ENCODE measurements at regions not wholly inside any gene's neighbourhood (a gene's known extent, or its start where the extent isn't known, plus 50 kb on each side); places are given as distances from the start of the nearest gene placed in this dataset.
"Not testable (repeated sequence)": the region's sequence is repeated elsewhere in the genome, so short reads cannot be mapped to it uniquely, and the experiment has no call there.

- no peak for DNase-seq (ENCODE audit: low read depth)
Observed at GRCh38 chr18:38301621-38302020, 736.0 kb upstream of the CELF4 start.

DNA sequence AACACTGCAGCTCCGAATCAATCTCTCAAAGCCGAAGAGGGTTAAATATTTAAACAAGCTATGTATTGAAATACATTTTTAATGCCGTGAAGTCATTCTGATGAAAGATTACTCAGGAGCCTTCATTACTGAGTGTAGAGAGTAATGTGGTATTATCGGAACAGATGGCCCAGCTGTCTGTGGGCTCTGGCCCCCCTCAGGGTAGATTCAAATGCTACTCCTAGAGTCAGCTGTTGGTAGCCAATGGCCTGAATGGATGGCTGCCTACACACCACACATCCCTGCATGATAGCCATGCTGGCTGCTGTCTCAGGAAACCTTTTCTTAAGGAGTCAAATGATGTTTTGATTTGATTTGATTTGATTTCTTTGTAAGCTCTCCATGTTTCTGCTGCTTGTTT lies 732.3 kb upstream of the CELF4 start:
- no peak for DNase-seq (ENCODE audit: low read depth)

GRCh38 chr18:38290229-38290628 lies 724.6 kb upstream of the CELF4 start:
- no peak for DNase-seq (ENCODE audit: low read depth)

DNA sequence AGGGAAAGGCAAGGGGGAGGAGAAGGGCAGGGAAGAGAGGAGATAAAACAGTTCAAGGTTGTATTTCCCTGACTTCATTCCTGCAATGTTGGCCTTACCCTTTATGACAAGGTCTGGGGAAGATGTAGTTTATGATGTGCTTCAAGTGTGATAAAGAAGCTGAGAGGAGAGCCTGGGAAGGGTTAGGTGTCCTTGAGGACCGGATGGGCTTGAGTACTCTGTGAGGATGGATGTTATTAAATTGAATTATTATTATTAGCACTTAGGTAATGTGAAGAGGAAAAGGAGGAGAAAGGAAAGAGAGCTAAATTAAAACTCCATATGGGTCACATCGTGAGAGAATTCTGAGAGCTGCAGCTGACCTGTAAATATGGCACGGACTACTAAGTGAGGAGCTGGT lies 719.4 kb upstream of the CELF4 start:
- no peak for DNase-seq (ENCODE audit: low read depth)

- DNase-seq (ENCODE audit: low read depth): no peak
Observed at GRCh38 chr18:38263066-38263465, 697.5 kb upstream of the CELF4 start.

- DNase-seq (ENCODE audit: low read depth): no peak
Observed at GRCh38 chr18:38262661-38263060, 697.1 kb upstream of the CELF4 start.

DNA sequence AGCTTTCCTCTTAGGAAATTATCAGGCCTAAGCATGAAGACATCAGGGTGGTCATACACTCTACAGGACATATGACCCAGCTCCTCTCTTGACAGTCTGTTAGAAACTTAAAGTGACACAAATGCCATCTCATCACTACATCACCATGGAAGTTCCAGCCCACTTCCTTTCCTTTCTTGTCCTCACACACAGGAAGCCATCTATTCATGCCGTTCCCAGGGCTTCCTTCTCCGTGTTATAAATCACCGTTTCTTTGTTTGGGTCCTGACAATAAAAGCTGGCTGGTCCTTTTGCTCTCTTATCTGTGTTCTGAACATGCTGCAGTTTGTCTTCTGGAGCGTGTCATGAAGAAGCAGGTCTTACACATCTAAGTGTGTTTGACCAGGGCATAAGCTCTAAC lies 692.1 kb upstream of the CELF4 start:
- DNase-seq (ENCODE audit: low read depth): no peak

- no peak for DNase-seq (ENCODE audit: low read depth)
Observed at GRCh38 chr18:38256366-38256765, 690.8 kb upstream of the CELF4 start.

DNA sequence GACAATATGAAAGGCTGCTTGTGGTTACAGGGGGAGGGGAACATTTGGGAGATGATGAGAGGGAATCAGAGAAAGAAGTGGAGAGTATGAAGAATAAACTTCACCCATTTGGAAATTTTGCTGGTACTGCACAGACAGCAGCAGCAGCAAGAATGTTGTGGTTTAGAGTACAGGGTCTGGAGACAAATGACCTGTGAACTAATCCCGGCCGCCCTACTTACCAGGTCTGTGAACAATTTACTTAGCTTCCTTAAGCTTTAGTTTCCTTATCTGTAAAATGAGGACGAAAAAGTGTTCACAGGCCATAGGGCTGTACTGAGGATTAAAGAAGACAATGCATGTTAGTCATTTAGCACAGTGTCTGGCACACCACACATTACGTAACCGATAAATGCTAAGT lies 685.4 kb upstream of the CELF4 start:
- DNase-seq (ENCODE audit: low read depth): no peak

DNA sequence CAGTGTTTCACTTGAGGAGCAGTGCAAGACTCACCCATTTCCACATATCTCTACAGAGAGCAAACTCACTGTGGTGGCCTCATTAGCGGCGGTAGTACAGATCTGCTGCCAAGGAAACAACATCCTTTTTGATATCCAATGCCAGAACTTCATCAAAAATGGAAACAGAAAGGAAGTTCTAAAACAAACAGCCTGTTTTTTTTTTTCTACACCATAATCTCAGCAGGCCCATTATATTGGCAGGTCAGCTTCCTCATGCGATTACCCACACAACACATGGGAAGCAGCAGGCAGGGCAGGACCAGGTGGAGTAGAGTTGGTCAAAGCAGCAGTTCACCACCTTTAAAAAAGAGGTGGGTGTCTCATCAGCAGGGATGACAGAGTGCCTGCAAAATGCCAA lies 678.9 kb upstream of the CELF4 start:
- no peak for DNase-seq (ENCODE audit: low read depth)

- no peak for DNase-seq (ENCODE audit: low read depth)
Observed at GRCh38 chr18:38243291-38243690, 677.7 kb upstream of the CELF4 start.

- DNase-seq (ENCODE audit: low read depth): no peak
Observed at GRCh38 chr18:38241736-38242135, 676.1 kb upstream of the CELF4 start.

GRCh38 chr18:38241216-38241615 lies 675.6 kb upstream of the CELF4 start:
- no peak for DNase-seq (ENCODE audit: low read depth)

DNA sequence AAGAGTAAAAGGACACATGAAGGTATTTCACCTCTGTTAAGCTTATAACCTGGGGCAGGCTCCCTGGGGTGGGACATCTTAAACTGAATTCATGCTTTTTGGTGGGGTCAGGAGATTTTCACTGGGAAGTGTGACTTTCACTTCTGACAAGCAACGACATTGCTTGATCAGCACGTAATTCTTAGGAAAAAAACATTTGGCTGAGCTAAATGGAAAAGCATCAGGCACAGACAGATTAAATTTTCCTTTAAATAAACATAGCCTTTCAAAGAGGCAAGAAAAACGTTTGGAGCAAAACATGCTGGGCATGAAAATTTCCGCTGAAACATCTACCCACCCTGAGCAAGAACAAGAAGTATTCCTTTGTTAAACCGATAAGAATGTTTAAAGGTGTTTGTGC lies 674.0 kb upstream of the CELF4 start:
- no peak for DNase-seq (ENCODE audit: low read depth)

DNA sequence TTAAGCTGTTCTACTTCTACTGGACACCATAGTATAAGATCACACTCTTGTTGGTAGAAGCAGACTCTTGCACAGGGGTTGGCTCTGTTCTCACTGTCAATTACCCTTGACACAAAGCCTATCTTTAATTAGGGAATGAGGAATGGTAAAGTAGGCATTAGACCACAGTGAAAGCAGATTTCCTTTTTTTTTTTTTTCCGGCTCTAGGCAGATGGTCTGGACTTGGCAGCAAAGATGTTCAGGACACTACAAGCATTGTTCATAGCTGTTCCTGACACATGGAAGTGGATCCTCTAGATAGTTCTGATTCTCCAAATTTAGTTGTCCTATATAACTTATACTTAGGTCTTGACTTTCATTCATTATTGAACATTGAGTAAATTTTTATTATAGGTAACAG lies 672.2 kb upstream of the CELF4 start:
- DNase-seq (ENCODE audit: low read depth): no peak

GRCh38 chr18:38221476-38222100 lies 656.0 kb upstream of the CELF4 start:
- no peak for DNase-seq (ENCODE audit: low read depth)

DNA sequence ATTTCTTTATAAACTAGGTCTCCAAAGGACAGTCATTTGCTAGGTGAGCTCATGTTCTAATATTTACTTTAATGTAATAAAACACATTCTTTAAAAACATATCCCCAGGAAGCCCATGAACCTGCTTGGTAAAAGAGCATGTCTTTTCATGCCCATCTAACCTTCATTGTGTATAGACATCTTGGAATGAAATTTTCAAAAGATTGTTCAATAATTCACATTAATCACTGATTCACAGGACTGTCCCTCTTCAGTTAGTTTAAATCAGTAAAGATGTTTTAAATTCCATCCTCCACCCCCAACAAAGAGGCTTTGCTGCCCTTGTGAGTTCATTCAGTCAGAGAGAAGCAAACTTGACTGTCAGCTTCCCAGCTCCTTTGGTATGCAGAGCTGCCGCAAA lies 633.4 kb upstream of the CELF4 start:
- no peak for DNase-seq (ENCODE audit: low read depth)

- no peak for DNase-seq (ENCODE audit: low read depth)
Observed at GRCh38 chr18:38198526-38198925, 632.9 kb upstream of the CELF4 start.

DNA sequence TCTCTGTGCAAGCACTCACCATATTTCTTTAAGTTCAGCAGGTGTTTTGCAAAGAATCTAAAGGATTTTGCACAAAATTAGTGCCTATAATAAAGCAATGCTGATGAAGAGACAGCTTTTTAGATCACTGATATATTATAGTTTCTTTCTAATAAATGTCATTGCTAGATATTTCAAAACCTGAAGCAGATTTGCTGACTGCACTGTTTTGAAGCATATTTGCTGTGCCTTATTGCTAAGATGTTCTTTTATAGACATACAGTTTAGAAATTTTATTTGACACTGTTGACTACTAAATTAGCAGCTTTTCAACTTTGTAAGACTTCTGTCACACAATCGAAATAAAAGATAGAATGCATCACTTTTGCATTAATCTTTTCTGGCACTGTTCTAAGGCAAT lies 620.9 kb upstream of the CELF4 start:
- DNase-seq (ENCODE audit: low read depth): no peak

DNA sequence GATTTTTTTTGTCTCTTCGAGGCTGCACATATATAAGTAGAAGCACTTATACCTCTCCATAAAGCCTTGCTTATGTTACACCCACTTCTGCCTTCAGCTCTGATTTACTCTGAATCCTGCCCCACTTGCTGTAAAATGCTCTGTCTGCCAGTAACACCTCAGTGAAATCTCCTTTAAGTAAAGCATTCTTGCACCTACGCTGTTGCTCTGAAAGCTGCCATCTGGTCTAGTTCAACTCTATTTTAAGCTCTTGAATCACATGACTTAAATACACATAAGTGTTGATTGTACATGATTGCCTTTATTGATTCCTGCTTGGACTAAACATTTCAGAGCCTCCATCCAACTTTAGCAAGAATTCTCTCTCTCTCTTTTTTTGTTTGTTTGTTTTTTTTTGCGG lies 609.0 kb upstream of the CELF4 start:
- no peak for DNase-seq (ENCODE audit: low read depth)

- DNase-seq (ENCODE audit: low read depth): no peak
Observed at GRCh38 chr18:38174173-38174572, 608.6 kb upstream of the CELF4 start.

- no peak for DNase-seq (ENCODE audit: low read depth)
Observed at GRCh38 chr18:38170845-38171244, 605.2 kb upstream of the CELF4 start.

DNA sequence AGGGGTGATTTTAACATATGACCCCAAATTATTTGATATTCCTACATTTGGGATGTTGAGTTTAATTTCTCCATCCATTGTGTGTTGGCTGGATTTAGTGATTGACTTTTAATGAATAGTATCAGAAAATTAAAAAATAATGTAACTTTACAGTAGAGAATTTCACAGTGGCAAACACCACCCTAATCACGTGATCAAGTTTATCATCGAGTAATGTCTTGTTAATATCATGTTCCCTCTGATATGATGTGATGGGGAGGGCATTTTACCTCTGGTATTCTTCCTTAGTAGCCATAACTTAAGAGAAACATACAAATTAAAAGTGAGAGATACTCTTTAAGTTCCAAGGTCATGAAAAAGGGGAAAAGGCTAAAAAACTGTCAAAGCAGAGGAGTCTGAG lies 602.0 kb upstream of the CELF4 start:
- DNase-seq (ENCODE audit: low read depth): no peak

DNA sequence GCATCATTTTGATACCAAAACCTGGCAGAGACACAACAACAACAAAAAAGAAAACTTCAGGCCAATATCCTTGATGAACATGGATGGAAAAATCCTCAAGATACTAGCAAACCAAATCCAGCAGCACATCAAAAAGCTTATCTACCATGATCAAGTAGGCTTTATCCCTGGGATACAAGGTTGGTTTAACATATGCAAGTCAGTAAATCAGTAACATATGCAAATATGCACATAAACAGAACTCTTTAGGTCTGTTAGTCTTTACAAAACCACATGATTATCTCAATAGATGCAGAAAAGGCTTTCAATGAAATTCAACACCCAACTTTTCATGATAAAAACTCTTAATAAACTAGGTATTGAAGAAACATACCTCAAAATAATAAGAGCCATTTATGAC lies 587.5 kb upstream of the CELF4 start:
- DNase-seq (ENCODE audit: low read depth): not testable (repeated sequence)

DNA sequence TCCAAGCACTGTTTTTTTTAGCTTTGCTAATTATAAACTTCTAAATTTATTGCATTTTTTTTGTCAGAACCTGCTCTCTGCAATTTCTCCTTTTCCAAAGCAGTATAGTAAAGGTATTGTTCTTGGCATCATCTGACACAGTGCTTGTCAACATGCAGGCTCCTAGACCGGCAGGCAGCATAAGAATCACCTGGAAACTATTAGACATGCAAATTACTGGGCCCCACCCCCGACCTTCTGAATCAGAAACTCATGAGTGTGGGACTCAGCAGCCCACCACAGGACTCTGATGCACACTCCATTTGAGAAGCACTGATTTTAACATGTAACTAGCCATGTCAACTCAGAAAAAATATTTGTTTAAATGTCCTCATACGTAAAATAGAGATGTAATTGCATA lies 551.1 kb upstream of the CELF4 start:
- DNase-seq (ENCODE audit: low read depth): no peak
